ENCODE measurements at regions not wholly inside any gene's neighbourhood (a gene's known extent, or its start where the extent isn't known, plus 50 kb on each side); places are given as distances from the start of the nearest gene placed in this dataset.

DNA sequence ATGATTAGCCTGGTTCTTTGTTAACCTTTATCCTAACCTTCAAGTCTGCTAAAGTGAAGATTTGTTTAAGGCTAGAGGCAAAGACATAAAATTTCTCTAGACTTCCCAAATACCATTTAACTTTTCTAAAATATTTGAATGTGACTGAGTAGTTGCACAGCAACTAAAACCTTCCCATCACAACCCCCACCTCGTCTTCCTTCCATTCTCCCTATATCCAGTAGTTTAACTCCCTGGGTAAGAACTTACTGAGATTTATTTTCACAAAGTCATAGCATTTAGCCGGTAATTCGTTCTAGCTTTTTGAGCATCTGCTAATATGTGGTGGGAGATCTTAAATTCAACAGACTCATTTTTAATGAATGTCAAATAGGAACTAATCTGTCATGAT, 87.9 kb upstream of the AKIRIN2 start:
- Histone ChIP-seq H3K4ac (ENCODE audit: low read depth, low read length) (no peak overlapping the region), H3K56ac (ENCODE audit: insufficient read length, low read depth, low read length) (no peak overlapping the region), H3K79me2 (ENCODE audit: insufficient read depth, low read length) (no peaks in the 10 kb centered on the region), H2AK5ac (ENCODE audit: insufficient read length, low read length) (no peak overlapping the region), H3K9ac (ENCODE audit: extremely low read depth, insufficient read length, low read length) (no peak overlapping the region), H3K79me1 (ENCODE audit: insufficient read depth, low read depth, low read length, poor library complexity, severe bottlenecking) (no peaks in the 10 kb centered on the region), H2BK20ac (ENCODE audit: low read depth, low read length, poor library complexity, severe bottlenecking) (no peak overlapping the region), H2BK12ac (ENCODE audit: insufficient read length, low read depth, low read length) (no peak overlapping the region), H3K27ac (ENCODE audit: insufficient read length, low read depth, low read length) (no peak overlapping the region), H3K4me1 (ENCODE audit: insufficient read depth, low read length) (peaks cover 9% of the 10 kb centered on the region; the same call in 1 of the 2 replicates), H3K18ac (ENCODE audit: insufficient read length, low read depth, low read length) (no peak overlapping the region), H3K14ac (ENCODE audit: insufficient read depth, low read length) (no peak overlapping the region), H3K23ac (ENCODE audit: insufficient read length, low read depth, low read length) (no peak overlapping the region), H2BK120ac (ENCODE audit: low read depth, low read length, poor library complexity, severe bottlenecking) (no peak overlapping the region), H2BK15ac (ENCODE audit: low read depth, low read length) (no peak overlapping the region), H4K20me1 (ENCODE audit: control insufficient read depth, insufficient read depth, insufficient read length) (no peaks in the 10 kb centered on the region), H3T11ph (ENCODE audit: low read length) (no peak overlapping the region), H2AFZ (ENCODE audit: low read length) (no peak overlapping the region), H3K27me3 (ENCODE audit: insufficient read depth, low read length) (no peaks in the 10 kb centered on the region), H2BK5ac (ENCODE audit: insufficient read length, low read length) (no peak overlapping the region), H3K9me3 (ENCODE audit: control insufficient read depth, low read depth, low read length) (no peaks in the 10 kb centered on the region), H3K23me2 (ENCODE audit: insufficient read length, low read depth, low read length, poor library complexity, severe bottlenecking) (no peaks in the 10 kb centered on the region), H4K5ac (ENCODE audit: insufficient read length, low read depth, low read length) (no peak overlapping the region), H4K91ac (ENCODE audit: insufficient read length, low read depth, low read length) (no peak overlapping the region), H4K8ac (replicated peaks; ENCODE audit: insufficient read length, low read depth, low read length) (no peak overlapping the region), H3K4me2 (ENCODE audit: insufficient read depth, insufficient read length, low read length) (no peak overlapping the region)
- TF ChIP-seq, protein P1, sequence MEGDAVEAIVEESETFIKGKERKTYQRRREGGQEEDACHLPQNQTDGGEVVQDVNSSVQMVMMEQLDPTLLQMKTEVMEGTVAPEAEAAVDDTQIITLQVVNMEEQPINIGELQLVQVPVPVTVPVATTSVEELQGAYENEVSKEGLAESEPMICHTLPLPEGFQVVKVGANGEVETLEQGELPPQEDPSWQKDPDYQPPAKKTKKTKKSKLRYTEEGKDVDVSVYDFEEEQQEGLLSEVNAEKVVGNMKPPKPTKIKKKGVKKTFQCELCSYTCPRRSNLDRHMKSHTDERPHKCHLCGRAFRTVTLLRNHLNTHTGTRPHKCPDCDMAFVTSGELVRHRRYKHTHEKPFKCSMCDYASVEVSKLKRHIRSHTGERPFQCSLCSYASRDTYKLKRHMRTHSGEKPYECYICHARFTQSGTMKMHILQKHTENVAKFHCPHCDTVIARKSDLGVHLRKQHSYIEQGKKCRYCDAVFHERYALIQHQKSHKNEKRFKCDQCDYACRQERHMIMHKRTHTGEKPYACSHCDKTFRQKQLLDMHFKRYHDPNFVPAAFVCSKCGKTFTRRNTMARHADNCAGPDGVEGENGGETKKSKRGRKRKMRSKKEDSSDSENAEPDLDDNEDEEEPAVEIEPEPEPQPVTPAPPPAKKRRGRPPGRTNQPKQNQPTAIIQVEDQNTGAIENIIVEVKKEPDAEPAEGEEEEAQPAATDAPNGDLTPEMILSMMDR (conservative IDR thresholded peaks at IDR 0.05) = no peak
- Mint-ChIP-seq H3K9me3 (no peaks in the 10 kb centered on the region; a peak in 1 of 5 replicates), H3K27ac (peak overlapping the region in 1 of 3 experiments; percentile 2; a peak in 2 of 7 replicates), H3K36me3 (ENCODE audit: insufficient read depth in 1 of 3, low read depth in 3 of 3) (0 out of 7 replicates have a peak, but pooled peaks cover 0 to 3% (median 0%) of the 10 kb centered on the region in 3 experiments), H3K4me1 (peaks cover 21 to 26% of the 10 kb centered on the region in 2 experiments), H3K4me3 (no peak overlapping the region), H3K27me3 (ENCODE audit: low read depth) (no peaks in the 10 kb centered on the region)
- DNase-seq = no peak
- WGBS (ENCODE audit: extremely low coverage, insufficient read length, low lambda C conversion rate) = no CpG with 5 or more reads among the region's 3 CpGs
